NCI-H524 treated with DMSO at 0.1 percent for 48 hours (cell line): ENCODE measurements at regions not wholly inside any gene's neighbourhood (a gene's known extent, or its start where the extent isn't known, plus 50 kb on each side); places are given as distances from the start of the nearest gene placed in this dataset.
A peak's percentile ranks its signal among the peaks of the same experiment; 100 is the strongest.

ENCODE experiments used
- DNase-seq: peaks from one replicate; lab custom pipeline; 2025; lab: John Stamatoyannopoulos, UW

DNA sequence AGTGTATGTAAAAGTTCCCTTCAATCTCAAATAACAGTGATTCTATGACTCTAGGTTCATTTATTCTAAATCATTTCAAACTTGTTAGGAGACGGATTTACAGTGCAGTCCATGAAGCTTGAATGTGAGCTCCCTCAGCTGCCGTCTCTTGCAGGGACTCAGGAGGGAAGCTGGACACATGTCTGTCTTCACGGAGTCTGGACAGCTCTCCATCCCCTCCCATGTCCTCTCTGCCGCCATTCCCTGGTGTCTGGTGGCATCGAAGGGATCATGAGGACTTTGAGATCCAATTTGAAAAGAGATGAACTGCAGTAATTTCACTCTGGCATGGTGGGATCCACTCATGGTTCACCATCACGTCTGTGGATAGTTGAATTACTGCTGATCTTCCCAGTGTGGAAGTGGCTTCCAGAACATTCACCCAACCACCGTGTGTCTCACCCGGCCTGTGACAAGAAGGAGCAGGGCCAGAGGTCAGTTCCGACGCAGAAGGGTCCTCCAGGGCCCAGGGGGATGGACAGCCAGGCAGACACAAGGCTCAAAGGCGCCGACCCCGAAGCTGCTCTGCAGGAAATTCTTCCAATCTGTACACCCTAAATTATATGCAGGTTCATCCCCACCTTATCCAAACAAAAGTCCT is 370.1 kb downstream of the THBS2 start:
- no peak for DNase-seq

DNA sequence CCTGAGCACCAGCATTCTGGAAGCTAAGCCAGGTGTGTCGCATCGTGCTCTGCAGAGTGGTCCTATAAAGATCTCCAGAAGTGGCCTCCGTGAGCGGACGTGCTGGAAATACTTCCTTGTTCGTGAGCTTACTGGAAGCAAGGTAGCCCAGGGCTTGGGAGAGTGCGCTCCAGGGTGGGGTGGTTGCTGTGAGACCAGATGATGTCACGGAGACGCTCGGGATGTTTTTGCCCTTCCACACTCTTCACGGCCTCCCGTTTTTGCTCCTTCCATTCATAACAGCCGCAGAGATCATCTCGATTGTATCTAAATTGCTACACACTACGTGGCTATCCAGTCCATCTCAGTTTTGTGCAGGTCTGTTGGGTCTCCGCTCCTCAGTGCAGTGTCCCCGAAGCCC is 373.4 kb downstream of the THBS2 start:
- DNase-seq = no peak

DNA sequence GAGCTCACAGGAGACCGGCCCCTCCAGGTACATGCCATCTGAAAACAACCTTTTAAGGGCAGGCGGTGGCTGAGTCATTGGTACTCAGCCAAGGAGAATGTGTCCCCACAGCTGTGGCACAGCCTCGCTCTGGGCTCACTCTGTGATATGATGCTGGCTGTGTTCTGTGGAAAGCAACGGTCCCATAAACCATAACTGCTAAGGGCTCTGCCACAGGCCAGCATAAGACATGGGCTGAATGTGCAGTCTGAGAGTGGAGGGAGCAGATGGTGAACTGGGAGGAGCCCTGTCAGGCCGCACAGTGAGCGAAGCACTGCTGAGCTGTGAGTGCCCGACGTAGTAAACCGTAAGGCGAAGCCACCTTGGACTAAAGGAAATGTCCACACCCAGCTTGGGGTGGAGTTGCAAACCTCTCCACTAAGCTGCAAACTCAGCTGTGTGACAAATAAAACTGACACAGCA is 375.8 kb downstream of the THBS2 start:
- peak; percentile 36 for DNase-seq

DNA sequence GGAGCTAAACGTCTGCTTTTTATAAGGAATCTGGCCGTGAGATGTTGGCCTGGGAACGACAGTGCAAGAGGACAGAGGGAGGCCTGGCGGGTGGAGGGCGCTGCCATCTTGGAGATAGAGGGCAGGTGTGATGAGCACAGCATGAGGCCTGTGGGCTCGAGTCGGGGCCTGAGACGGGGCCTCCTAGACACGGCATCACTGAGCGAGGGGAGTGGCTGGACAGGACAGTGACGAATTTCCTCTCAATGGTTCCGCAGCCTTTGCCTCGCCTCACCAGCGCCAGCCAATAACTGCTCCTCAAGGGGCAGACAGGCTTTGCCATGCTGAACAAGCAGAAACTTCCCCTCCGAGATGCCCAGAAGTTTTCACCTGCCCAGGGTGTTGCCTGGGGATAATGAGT is 376.7 kb downstream of the THBS2 start:
- no peak for DNase-seq

DNA sequence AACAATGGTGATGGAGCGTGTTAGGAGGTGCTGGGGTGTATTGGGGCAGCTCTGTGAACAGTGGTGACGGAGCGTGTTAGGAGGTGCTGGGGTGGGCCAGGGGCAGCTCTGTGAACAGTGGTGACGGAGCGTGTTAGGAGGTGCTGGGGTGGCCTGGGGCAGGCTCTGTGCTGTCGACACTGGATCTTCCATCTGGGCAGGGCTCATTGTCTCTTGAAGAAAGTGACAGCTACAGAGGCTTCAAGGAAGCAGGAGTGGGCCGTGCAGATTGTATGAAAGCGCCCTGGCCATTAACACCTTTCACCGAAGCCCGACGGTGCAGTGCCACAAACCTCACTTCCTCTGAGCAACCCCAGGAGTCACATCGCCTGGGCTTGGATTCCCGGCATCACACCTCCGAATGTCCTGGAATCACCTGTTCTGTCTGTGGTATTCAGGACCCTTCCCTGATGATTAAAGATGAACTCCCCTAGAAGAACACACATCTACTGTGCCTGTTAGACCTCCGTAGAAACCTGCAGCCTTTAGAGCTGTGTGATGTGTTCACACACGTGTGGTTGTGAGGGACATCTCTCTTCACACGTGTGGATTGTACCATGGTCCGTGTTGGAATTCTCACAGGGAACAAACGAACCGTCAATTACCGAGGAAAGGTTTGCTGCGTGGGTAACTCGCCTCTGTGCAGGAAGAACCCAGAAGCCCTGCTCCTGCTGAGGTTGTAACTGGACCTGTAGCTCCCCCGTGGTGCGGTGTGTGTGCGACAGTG is 377.7 kb downstream of the THBS2 start:
- DNase-seq = no peak

DNA sequence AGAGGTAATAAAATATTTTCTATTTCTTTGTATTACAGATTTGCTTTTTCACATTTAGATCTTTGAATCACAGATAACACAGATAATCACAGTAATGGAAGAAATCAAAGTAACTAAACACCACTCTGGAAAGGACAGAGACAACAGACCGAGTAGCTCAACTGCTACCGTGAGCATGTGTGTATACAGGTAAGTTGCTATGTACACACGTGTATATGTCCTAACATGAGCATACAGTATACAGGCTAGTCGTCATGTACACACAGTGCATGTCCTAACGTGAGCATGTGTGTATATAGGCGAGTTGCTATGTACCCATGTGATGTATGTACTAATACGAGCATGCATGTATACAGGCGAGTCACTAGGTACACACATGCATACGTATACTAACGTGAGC is 379.0 kb downstream of the THBS2 start:
- no peak for DNase-seq

DNA sequence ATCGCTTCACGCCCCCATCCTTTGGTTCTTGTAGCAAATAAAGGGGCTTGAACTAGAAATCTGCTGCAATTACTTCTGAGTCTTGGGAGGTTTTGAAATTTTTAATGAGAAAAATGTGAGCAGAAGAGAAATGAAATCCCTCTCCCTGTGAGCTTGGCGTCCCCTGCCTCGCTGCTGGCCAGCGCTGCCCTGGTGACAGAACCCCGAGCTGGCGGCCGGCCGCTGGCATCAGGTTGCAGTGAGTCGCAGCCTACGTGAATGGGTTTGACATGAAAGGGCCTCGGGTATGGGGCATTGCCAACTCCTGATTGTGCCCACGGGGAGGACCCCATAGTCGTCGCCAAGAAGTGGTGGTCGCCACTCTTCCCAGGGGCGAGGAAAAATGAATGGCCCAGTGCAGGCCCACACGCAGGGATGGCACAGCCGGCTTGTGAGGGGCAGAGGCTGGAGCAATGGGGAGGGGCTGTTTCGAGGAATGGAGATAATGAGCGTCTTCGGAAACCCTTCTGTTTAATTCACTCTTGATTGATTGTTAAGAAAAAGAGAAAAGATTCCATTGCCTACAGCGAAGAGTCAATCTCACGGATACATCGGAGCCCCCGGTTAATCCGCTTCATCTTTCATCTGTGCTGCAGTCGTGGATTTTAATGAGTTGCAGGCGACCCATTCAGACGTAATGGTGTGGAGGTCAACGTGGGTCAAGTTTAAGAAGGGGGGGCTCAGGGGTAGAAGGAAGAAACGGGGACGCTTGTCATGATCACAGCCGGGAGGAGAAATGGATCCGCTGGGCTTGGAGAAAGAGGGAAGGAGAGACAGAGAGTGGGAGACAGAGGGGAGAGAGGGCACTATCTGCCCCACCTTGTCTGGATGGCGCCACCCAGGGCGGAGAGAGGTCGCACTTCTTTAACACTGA is 380.1 kb downstream of the THBS2 start:
- no peak for DNase-seq

DNA sequence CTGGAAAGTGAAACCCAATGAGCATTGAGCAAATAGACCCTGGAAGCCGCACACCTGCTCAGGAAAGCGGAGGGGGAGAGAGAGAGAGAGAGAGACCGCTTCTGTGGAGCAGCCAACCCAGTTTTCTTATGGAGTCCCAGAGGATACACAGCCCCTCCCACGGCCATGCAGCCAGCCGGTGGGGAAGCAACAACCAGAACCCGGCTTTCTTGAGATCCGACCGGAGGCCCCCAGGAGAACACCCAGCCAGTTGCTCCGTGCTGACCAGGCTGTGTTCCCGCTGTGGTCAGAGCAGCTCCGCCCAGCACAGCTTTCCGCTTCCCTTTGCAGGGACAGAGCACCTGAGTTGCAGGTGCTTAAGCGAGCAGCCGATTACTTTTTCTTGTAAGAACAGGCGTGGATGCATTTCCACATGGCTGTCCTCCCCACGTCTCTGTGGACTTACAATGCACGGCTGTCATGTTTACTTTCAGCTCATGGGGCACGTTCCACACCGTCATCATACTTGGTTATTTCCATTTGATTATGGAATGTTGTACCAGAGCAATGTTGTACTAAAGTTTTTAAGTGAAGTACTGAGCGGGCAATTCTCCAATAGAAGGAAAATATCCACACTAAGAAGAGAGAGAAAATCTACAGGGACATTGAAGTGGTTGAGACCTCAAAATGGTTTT is 381.9 kb downstream of the THBS2 start:
- no peak for DNase-seq

DNA sequence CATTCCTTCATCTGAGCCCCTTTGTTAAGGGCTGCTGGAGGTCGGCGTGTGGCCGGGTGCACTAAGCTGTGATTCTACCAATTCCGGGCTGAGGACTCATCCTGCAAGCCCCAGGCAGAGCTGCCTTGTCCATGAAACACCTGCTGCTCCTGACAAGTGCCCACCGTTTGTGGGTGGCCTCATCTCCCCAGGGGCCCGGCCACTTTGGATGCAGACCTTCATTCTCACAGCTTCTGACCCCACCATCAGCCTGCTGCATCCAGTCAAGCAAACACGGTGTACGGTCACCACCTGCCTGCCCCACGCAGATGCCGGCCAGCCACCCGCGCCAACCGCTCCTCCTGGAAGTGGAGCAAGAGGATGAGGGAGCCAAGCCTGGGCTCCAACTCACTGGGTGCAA is 382.7 kb downstream of the THBS2 start:
- DNase-seq = no peak

DNA sequence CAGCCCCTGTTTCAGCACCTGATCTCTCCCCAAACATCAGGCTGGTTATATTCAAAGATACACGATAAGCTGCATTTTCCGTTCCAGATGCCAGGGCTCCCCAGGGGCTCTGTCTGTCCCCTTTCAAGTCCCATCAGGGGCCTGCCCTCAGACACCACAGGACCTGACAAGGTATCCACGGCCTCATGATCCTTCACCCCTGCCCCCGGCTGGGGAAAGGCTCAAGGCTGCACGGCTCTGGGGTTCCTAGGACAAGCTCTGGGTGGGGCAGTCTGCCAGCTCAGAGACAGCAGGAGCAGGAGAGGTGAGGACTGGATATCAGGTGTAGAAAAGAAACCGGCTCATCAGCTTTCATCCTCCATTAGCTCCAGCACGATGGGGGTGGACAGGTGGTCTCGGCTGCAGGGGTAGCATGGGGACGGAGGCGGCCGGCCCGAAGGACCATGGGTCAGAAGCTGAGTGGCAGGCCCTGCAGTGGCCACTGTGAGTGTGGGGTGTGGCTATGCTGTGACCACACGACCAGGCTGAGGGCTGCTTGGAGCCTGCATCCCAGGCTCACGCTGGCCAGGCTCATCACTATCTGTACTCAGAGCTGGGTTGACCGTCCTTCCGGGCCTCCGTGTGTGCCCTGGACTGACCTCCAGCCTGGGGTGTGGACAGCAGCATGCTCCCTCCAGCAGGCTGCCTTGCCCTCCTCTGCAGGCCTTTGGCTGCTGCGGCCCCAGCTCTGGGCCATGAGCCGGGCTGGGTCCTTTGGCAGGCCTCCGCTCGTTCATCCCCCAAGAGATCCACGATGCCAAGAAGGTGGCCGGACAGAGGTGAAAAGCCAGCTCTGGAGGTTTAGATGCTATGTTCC is 386.2 kb downstream of the THBS2 start:
- DNase-seq = no peak

DNA sequence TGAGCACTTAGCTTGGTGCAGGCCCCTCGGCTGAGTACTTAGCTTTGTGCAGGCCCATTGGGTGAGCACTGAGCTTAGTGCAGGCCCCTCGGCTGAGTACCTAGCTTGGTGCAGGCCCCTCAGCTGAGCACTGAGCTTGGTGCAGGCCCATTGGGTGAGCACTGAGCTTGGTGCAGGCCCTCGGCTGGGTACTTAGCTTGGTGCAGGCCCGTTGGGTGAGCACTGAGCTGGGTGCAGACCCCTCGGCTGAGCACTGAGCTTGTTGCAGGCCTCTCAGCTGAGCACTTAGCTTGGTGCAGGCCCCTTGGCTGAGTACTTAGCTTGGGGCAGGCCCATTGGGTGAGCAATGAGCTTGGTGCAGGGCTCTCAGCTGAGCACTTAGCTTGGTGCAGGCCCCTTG is 387.1 kb downstream of the THBS2 start:
- DNase-seq = no peak

DNA sequence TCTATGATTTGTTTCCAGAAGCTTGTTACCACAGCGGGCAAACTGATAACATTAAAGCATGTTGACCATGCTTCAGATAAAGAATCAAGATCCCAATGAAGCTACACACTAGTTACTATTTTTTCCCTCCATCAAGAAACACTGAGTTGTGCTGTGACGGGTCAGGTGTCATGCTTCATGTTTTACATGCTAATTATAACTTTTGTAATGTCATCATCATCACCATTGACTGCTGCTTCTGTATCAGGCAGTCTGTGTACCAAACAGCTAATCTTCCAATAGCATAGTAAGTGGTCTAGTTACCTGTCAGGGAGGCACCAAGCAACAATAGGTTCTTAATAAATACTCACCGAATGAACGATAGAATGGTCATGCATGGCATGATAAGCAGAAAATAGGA is 388.1 kb downstream of the THBS2 start:
- no peak for DNase-seq

DNA sequence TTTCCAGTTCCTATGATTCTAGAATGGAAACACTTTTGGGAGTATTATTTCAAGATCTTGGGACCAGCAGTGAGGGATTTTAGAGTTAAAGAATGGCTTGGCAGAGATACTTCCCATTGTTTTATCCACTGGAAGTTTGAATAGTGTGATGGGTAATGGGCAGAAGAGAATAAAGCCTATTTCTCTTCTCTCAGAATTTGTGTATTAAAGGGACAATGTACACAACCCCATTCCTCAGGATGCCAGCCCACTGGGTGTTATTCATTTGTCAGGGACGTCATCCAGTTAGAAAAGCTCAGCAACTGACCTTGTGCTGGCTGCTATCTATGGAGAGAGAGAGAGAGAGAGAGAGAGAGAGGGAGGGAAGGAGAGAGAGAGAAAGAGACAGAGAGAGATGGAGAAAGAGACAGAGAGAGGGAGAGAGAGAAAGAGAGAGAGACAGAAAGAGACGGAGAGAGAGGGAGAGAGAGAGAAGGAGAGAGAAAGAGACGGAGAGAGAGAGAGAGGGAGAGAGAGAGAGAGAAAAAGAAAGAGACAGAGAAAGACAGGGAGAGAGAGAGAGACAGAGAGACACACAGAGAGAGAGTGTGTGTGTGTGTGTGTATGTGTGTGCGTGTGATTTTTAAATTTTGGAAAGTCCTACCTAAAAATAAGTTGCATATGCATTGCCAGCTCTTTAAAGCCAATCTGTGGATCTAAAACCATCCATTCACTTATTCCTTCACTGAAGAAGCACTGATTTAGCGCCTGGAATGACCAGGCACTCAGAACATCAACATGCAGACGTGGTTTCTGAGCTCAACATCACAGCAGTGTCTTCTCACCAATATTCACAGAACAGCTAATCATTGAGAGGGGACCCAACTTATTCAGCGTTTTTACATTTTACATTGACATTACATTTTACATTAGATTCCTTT is 388.8 kb downstream of the THBS2 start:
- no peak for DNase-seq

DNA sequence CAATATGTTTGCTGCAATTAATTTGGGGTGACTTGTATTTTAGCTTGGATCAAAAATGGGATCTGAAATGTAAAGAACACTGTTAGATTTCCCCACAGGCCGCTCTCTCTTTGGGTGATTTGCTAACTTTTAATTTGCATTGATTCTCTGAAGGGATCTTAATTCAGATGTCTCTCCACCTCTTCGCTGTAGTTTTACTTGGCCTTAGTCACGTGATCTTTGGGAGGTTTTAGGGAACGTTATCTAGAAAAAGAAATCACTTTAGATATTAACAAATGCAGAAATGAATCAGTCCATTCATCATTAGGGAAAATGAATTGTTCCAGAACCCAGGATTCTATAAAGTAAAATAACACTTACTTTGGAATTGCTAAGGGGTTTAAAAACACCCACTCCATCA is 390.2 kb downstream of the THBS2 start:
- no peak for DNase-seq

DNA sequence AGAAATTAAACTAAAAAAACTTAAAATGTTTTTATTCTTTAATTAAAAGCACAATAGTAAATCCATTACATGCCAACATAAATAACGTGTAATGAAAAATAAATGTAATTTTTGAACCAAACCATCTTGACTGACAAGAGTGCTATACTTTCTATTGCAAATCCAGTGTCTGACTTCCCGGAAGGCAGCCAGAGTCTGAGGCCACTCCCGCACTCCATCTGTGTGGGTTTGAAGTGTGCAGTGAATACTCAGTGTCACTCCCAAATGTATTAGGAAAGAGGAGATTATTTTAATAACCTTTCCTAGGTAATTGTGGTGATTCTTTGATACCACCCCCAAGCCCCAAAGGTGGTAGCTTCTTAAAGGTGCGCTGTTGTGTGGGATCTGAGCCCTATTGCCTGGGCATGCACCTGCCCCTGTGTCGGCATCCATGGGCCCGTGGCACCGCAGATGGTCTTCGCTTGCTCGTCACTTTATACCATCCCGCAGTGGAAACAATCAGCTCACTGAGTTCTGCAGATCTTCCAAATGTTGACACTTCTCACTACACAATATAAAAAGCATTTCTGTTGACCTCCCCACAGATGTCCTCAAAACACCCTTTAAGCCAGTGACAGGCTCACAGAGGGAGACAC is 391.2 kb downstream of the THBS2 start:
- DNase-seq = no peak

DNA sequence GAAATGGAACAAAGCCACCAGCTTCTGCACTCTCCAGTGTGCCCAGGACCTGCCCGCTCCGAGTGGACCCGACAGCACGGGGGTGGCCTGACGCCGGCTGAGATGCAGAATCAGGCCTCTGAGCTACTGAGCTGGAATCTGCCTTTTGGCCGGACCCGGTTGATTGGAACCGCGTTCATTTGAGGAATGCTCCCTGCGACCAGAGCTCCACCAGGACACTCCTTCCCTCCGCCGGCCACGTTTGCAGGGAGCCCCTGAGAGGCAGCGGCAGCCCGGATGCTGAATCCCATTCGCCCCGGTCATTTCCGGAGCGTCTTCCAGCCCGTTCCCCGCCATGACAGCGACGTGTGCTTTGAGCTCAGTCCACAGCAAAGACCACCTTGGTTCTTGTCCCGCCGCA is 392.7 kb downstream of the THBS2 start:
- DNase-seq = no peak

DNA sequence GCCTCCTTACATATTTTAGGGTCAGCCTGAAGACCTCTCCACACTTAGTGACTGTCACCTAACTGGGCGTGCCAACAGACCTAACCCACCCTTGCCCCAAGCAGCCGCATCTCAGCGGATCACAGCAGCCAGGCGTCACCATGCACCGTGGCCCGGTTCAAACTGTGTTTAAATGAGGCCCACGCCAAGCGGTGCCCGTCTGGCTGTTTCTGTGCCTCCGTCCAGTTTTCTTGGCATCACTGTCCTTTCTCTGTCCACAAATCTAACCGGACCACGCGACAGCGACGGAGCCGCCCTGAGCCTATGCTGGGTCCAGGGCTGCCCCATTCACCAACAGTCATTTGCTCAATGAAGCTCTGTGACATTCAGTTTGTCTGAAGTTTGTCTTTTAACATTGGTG is 393.3 kb downstream of the THBS2 start:
- no peak for DNase-seq

DNA sequence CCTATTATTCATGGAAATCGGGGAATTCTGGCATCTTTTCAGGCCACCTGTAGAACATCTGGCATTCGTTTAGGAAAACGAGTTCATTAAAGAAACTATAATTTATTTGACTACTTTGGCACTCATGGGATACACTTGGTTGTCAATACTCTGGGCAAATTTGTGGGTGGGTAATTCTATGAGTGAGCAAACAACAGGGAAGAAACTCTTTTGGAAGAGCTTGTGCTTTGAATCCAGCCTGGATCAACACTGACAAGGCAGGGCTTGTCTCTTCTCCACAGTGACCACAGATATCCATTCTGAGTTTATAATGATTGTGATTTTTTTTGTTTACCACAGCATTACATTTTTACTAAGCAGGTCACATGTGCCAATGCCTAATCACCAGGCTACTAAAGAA is 394.7 kb downstream of the THBS2 start:
- DNase-seq = no peak

DNA sequence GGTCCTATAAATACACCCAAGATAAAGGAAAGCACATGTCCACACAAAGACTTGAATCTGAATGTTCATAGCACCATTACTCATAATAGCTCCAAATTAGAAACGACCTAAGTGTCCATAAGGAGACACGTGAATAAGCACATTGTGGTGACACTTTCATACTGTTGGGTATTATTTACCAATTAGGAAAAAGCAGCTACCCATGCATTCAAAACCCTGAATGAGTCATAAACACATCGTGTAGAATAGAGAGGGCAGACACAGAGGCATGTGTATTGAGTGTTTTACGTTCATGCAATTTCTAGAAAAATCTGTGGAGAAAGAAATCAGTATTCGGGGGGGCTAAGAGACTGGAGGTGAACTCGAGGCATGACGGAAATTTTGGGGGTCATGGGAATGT is 396.7 kb downstream of the THBS2 start:
- no peak for DNase-seq
